Glutamatergic neuron (in vitro differentiated cells): ENCODE measurements at regions not wholly inside any gene's neighbourhood (a gene's known extent, or its start where the extent isn't known, plus 50 kb on each side); places are given as distances from the start of the nearest gene placed in this dataset.
"Not testable (repeated sequence)": the region's sequence is repeated elsewhere in the genome, so short reads cannot be mapped to it uniquely, and the experiment has no call there.

Experiments
- DNase-seq: peaks from one replicate; pipeline ENCODE4 v3.0.0; 2022
- H3K27ac Mint-ChIP-seq: one replicate; pipeline ENCODE4 v1.8.0; 2020; ENCODE audit warnings: mild to moderate bottlenecking, mixed read lengths, inconsistent platforms; ENCODE audit not compliant: unreplicated experiment
- H3K27me3 Mint-ChIP-seq: one replicate; pipeline ENCODE4 v1.8.0; 2020; ENCODE audit warnings: mild to moderate bottlenecking, moderate library complexity, mixed read lengths, inconsistent platforms; ENCODE audit not compliant: unreplicated experiment
- H3K36me3 Mint-ChIP-seq: one replicate; pipeline ENCODE4 v1.8.0; 2020; ENCODE audit warnings: mild to moderate bottlenecking, mixed read lengths, inconsistent platforms; ENCODE audit not compliant: unreplicated experiment
- H3K4me1 Mint-ChIP-seq: one replicate; pipeline ENCODE4 v1.8.0; 2020; ENCODE audit warnings: mild to moderate bottlenecking, low read depth, mixed read lengths, inconsistent platforms; ENCODE audit not compliant: unreplicated experiment
- H3K4me3 Mint-ChIP-seq: one replicate; pipeline ENCODE4 v1.8.0; 2020; ENCODE audit warnings: mild to moderate bottlenecking, mixed read lengths, inconsistent platforms; ENCODE audit not compliant: unreplicated experiment
- H3K9me3 Mint-ChIP-seq: one replicate; pipeline ENCODE4 v1.8.0; 2020; ENCODE audit warnings: mild to moderate bottlenecking, moderate library complexity, mixed read lengths, inconsistent platforms; ENCODE audit not compliant: unreplicated experiment
- TF ChIP-seq, protein P1 (sequence below): fragments of 200-600 bp; sonication (generic); IDR thresholded peaks from one replicate; pipeline ENCODE4 v1.5.0; 2021; ENCODE audit not compliant: partially characterized antibody, unreplicated experiment

DNA sequence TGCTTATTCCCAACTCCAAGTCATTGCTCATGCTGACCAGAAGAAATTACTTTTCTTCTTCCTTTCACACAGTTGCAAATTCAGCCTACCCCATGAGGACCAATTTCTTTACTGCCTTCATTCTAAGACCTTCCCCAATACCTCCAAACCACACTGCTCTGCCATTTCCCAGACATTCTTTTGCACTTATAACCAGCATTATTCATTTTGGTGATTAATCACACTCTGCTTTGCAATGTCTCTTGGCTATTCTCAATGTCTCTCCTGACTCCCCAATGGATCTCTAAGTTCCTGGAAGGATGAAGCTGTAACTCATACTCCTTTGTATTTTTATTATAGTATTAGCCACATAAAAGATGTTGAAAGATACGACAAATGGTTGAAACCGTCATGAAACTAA, 105.7 kb upstream of the RANBP3L start:
- H3K27ac Mint-ChIP-seq = no peak overlapping the region
- no peak for DNase-seq
- no peaks in the 10 kb centered on the region for H3K27me3 Mint-ChIP-seq
- TF ChIP-seq, protein P1, sequence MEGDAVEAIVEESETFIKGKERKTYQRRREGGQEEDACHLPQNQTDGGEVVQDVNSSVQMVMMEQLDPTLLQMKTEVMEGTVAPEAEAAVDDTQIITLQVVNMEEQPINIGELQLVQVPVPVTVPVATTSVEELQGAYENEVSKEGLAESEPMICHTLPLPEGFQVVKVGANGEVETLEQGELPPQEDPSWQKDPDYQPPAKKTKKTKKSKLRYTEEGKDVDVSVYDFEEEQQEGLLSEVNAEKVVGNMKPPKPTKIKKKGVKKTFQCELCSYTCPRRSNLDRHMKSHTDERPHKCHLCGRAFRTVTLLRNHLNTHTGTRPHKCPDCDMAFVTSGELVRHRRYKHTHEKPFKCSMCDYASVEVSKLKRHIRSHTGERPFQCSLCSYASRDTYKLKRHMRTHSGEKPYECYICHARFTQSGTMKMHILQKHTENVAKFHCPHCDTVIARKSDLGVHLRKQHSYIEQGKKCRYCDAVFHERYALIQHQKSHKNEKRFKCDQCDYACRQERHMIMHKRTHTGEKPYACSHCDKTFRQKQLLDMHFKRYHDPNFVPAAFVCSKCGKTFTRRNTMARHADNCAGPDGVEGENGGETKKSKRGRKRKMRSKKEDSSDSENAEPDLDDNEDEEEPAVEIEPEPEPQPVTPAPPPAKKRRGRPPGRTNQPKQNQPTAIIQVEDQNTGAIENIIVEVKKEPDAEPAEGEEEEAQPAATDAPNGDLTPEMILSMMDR = no peak
- H3K4me1 Mint-ChIP-seq = no peaks in the 10 kb centered on the region
- H3K4me3 Mint-ChIP-seq = no peak overlapping the region
- H3K36me3 Mint-ChIP-seq = no peaks in the 10 kb centered on the region
- no peaks in the 10 kb centered on the region for H3K9me3 Mint-ChIP-seq

DNA sequence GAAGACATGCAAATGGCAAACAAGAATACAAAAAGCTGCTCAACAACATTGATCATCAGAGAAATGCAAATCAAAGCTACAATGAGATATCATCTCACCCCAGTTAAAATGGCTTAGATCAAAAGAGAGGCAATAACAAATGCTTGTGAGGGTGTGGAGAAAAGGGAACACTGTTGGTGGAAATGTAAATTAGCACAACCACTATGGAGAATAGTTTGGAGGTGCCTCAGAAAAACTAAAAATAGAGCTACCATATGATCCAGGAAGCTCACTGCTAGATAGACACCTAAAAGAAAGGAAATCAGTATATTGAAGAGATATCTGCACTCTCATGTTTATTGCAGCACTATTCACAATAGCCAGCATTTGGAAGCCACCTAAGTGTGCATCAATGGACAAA, 108.0 kb upstream of the RANBP3L start:
- not testable (repeated sequence) for H3K27me3 Mint-ChIP-seq, H3K36me3 Mint-ChIP-seq, H3K4me3 Mint-ChIP-seq, H3K4me1 Mint-ChIP-seq, H3K9me3 Mint-ChIP-seq, DNase-seq, H3K27ac Mint-ChIP-seq

DNA sequence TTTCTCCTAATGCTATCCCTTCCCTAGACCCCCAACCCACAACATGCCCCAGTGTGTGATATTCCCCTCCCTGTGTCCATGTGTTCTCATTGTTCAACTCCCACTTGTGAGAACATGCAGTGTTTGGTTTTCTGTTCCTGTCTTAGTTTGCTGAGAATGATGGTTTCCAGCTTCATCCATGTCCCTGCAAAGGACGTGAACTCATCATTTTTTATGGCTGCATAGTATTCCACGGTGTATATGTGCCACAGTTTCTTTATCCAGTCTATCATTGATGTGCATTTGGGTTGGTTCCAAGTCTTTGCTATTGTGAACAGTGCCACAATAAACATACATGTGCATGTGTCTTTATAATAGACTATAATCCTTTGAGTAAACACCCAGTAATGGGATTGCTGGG, 109.0 kb upstream of the RANBP3L start:
- not testable (repeated sequence) for H3K27me3 Mint-ChIP-seq, H3K9me3 Mint-ChIP-seq, H3K4me1 Mint-ChIP-seq, H3K27ac Mint-ChIP-seq, DNase-seq, H3K4me3 Mint-ChIP-seq, H3K36me3 Mint-ChIP-seq

DNA sequence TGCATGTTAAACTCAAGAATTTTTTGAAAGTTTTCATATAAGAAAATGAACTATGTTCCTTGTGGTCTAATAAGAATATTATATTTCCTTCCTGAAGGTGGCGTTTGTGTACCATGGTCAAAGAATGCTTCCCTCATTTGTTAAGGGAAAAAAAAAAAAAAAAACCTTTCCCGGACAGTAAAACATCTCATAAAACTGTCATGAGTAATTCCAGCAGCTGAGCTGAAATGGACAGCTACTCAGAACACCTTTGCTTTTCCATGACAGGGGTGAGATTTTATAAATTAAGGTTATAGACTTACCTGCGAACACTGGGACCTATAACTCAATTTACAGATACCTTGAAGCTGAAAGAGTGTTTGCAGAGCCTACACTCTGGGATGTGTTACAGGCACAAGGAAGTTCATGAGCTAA, 113.2 kb upstream of the RANBP3L start:
- H3K4me1 Mint-ChIP-seq = no peaks in the 10 kb centered on the region
- TF ChIP-seq, protein P1 = peak; percentile 58
- no peaks in the 10 kb centered on the region for H3K36me3 Mint-ChIP-seq
- H3K4me3 Mint-ChIP-seq = no peak overlapping the region
- no peaks in the 10 kb centered on the region for H3K27me3 Mint-ChIP-seq
- no peak overlapping the region for H3K27ac Mint-ChIP-seq
- no peaks in the 10 kb centered on the region for H3K9me3 Mint-ChIP-seq
- no peak for DNase-seq

DNA sequence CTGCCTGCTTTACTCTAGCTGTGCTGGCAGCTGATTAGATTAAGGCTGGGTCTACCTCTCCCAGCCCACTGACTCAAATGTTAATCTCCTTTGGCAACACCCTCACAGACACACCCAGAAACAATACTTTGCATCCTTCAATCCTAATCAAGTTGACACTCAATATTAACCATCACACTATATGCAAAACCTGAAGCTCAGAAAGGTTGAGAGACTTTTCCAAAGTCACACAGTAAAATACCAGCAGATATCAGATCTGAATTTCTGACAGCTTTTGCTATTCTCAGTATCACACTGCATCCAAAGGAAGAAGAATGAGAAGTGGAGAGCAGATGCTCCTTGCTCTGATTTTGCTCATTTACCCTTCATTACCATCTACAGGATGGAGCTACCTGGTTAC, 114.9 kb upstream of the RANBP3L start:
- H3K36me3 Mint-ChIP-seq = no peaks in the 10 kb centered on the region
- H3K4me3 Mint-ChIP-seq = no peak overlapping the region
- no peaks in the 10 kb centered on the region for H3K4me1 Mint-ChIP-seq
- no peak for DNase-seq
- no peaks in the 10 kb centered on the region for H3K9me3 Mint-ChIP-seq
- H3K27me3 Mint-ChIP-seq = no peaks in the 10 kb centered on the region
- TF ChIP-seq, protein P1 = no peak
- no peak overlapping the region for H3K27ac Mint-ChIP-seq

DNA sequence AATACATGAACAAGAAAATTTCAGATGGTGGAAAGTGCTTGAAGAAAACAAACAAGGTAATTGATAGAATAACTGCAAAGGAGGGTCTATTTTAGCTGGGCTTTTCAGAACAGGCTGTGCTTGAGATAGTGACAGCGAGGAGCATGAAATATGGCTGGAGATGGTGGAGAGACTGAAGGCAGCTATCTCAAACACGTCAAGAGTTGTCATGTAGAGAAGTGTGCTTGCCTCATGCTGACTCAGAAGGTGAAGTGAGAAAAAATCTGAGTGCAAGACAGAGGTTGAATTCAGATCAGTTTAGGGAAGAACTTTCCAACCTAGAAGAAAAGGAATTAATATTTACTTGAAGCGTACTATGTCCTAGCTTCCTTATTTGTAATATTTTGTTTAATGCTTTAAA, 115.5 kb upstream of the RANBP3L start:
- no peak for DNase-seq
- Mint-ChIP-seq H3K27me3 (no peaks in the 10 kb centered on the region), H3K4me1 (no peaks in the 10 kb centered on the region), H3K27ac (no peak overlapping the region), H3K4me3 (no peak overlapping the region), H3K9me3 (no peaks in the 10 kb centered on the region), H3K36me3 (no peaks in the 10 kb centered on the region)
- TF ChIP-seq, protein P1 = no peak
